HL-60 (cell line): ENCODE measurements at regions not wholly inside any gene's neighbourhood (a gene's known extent, or its start where the extent isn't known, plus 50 kb on each side); places are given as distances from the start of the nearest gene placed in this dataset.

ENCODE experiments used
- DNase-seq, 2 experiments: peaks; one replicate each; pipeline ENCODE4 v3.0.0-alpha.2; 2010 to 2020; ENCODE audit warnings: low read depth in 1 of 2, low spot score in 1 of 2
- H3K27ac ChIP-seq: fragments of 250-450 bp; sonication (Bioruptor Pico); replicated peaks from 2 replicates; pipeline ENCODE4 v1.5.1; 2020; ENCODE audit warnings: mild to moderate bottlenecking, moderate library complexity
- H3K27me3 ChIP-seq: fragments of 250-450 bp; sonication (Bioruptor Pico); 2 replicates; pipeline ENCODE4 v1.5.1; 2021; ENCODE audit warnings: mild to moderate bottlenecking, moderate library complexity; ENCODE audit not compliant: insufficient read depth, poor library complexity, severe bottlenecking
- H3K4me3 ChIP-seq: replicated peaks from 2 replicates; pipeline ENCODE4 v1.5.1; 2011; ENCODE audit warnings: mild to moderate bottlenecking, control low read depth, low read length; ENCODE audit not compliant: insufficient read depth
- CTCF ChIP-seq: IDR thresholded peaks from one replicate; pipeline ENCODE4 v1.5.1; 2011; ENCODE audit warnings: low read length, control low read depth, inconsistent platforms; ENCODE audit not compliant: insufficient read depth
- GABPA ChIP-seq: IDR thresholded peaks from 2 replicates; pipeline ENCODE4 v1.6.1; 2012; ENCODE audit warnings: low read depth
- POLR2AphosphoS5 ChIP-seq: IDR thresholded peaks from 2 replicates; pipeline ENCODE4 v1.6.1; 2012; ENCODE audit warnings: low read depth
- REST ChIP-seq: IDR thresholded peaks from 2 replicates; pipeline ENCODE4 v1.6.1; 2012; ENCODE audit warnings: low read depth; ENCODE audit not compliant: insufficient replicate concordance
- SPI1 ChIP-seq: IDR thresholded peaks from 2 replicates; pipeline ENCODE4 v1.6.1; 2012; ENCODE audit warnings: low read depth, mild to moderate bottlenecking, borderline replicate concordance

GRCh38 chr17:79341816-79342215, 267.2 kb downstream of the ENGASE start:
- Histone ChIP-seq H3K27ac (no peak overlapping the region), H3K27me3 (no peaks in the 10 kb centered on the region), H3K4me3 (no peak overlapping the region)
- no peak for TF ChIP-seq GABPA
- no peak for TF ChIP-seq REST
- no peak for TF ChIP-seq POLR2AphosphoS5
- TF ChIP-seq CTCF, result no peak
- DNase-seq, result no peak

- Histone ChIP-seq H3K4me3 (no peak overlapping the region), H3K27me3 (no peaks in the 10 kb centered on the region), H3K27ac (no peak overlapping the region)
- no peak for DNase-seq
- no peak for TF ChIP-seq POLR2AphosphoS5
- TF ChIP-seq REST, result no peak
- no peak for TF ChIP-seq GABPA
- no peak for TF ChIP-seq CTCF
- no peak for TF ChIP-seq SPI1
Observed at GRCh38 chr17:79341222-79341780, 266.7 kb downstream of the ENGASE start.

- H3K27me3 ChIP-seq, result no peaks in the 10 kb centered on the region
- no peak for DNase-seq
- H3K4me3 ChIP-seq, result no peak overlapping the region
- H3K27ac ChIP-seq, result no peak overlapping the region
- TF ChIP-seq REST (no peak), SPI1 (no peak), POLR2AphosphoS5 (no peak), CTCF (no peak), GABPA (no peak)
Observed at GRCh38 chr17:79340333-79341221, 266.0 kb downstream of the ENGASE start.
